ENCODE measurements at regions not wholly inside any gene's neighbourhood (a gene's known extent, or its start where the extent isn't known, plus 50 kb on each side); places are given as distances from the start of the nearest gene placed in this dataset.
"Not testable (repeated sequence)": the region's sequence is repeated elsewhere in the genome, so short reads cannot be mapped to it uniquely, and the experiment has no call there.

DNA sequence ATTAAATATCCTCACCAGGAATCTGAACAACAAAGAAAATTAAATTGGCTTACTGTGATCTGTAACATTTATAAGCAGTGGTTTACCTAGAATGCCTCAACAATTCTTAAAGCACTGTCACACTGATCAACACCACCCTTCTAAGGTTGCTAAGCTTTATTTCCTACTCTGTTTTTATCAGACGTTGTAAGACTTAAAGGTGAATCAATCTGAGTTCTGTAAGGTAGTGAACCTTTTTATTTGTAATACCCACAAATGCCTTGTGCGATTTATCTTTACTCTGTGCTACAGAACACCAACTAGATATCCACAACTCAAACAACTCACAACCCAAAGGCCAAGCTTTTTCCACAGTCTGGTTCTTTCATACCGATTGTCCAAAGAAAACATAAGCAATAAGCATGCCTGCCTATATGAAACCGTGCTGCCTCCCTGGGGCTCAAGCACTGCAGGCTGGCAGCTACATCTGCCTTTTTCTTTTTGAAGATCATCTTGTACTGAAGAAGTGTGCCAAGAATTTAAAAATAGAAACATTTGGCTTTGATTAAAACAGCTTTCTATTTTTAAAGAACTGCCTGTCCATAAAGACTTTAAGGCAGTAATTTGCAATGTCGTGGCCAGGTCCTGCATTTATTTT, 490.7 kb downstream of the NUP35 start:
- no peak for DNase-seq (ENCODE audit: low read depth)

DNA sequence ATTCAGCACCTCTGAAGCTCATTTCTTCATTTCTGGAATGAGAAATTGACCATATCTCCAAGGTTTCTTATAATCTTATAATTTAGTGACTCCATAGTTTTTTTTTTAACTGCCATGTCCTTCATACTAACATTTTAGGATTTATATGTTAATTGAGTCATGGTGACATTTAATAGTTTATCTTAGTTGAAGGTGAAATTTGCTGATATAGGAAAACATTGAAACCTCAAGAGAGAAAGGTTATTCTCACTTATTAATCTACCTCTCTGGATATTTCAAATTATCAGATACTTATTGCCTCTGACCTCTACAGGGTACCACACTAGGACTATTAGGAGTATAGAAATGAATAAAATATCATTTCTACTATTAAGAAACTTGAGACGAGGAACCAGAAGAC, 499.0 kb downstream of the NUP35 start:
- no peak for DNase-seq (ENCODE audit: low read depth)

DNA sequence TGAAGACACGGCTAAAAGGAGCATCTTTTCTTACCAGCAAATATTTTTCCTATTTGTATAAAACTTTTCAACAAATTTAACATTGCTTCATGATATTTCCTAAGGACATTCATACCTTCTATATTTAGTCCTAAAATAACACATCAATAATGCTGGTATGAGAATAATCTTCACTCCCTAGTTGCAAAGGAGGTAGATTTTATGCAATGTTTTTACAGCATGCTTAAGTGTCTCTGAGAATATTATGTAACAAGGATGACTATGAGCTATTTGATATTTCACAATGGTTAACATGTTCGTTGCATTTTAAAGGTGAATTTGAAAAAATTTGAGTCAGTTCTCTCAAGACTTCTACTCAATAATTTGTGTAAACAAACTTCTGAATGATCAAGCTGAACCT, 506.7 kb downstream of the NUP35 start:
- DNase-seq (ENCODE audit: low read depth), result no peak

DNA sequence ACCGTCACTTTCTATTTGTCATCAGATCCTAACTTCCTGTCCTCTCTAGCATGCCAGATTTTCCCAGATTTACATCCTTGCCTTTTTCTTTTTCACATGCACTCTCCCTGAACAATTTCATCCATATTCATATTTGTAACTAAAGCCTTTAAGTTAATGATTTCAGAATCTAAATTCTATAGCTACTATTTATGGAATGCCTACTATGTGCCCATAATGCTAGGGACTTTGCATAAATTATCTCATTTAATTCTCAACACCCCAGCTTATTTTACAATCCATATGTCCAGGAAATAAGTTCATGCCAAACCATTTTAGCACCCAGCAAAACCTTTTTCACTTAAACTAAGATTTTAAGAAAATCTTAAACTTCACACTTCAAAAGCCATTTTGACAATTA, 531.9 kb downstream of the NUP35 start:
- DNase-seq (ENCODE audit: low read depth), result no peak

DNA sequence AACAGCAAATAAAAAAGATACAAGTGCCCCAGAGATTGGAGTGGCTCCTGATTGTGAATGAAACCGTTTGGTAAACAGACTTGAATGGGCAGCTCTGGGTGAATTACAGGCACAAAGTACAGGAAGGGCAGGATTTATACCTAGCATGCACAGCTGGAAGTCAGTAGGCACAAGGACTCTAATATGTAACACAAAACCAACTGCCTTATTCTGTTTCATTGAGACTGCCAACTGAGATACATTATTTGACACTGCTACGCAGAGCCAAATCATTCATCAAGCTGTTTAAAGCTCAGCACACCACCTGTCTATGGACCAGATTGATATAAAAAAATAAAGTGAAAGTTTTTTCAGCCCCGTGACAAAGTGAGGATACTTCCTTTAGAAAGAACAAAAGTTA, 541.2 kb downstream of the NUP35 start:
- DNase-seq (ENCODE audit: low read depth), result no peak

DNA sequence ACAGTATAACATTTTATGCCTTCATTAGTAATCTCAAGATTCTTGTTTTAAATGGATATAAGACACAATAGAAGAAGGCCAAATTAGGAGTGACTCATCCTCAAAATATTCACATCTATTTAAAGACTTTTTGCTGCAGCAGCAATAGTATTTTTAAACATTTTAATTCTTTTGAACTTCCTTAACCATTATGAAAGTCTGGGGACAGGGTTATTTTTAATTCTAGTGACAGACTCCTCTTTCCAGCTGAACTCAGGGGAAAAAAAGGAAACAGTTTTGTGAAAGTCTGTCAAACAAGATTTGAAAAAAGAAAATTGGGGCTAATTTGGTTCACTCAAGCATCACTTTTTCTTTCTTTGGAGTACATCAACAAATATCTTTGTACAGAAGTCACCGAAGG, 541.8 kb downstream of the NUP35 start:
- DNase-seq (ENCODE audit: low read depth), result no peak

DNA sequence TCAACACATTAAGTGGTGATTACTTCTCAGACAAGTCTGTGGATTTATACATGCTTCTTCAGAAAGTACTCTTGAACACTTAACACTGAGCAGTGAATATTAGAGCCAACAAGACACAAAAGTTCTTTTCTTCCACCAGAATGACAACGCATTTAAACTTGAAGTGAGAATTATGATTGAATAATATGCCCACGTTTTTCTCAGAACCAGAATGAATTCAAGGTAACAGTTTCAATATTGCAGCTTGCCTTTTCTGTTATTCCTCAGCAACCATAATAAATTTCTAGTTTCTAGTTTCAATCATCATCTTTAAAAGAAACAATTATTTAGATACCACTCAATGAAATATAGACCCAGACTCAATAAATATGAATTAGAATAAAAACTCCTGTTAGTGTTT, 547.0 kb downstream of the NUP35 start:
- no peak for DNase-seq (ENCODE audit: low read depth)

DNA sequence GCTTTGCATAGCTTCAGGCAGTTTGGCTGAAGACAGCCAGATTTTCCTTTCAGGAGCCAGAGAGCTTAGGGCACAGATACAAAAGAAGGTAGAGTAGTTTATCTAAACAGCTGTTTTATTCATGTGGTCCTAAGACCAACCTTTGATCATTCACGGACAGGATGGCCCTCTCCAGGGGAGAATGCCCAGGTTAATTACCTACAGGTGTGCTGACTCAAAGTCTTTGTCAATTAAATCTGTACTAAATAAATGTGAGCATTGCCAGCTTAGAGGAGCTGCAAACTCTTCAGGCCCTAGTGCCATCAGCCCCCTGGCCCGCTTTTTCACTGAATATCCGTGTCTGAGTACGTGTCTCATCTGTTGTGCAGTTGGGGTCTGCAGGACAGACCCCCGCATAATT, 554.7 kb downstream of the NUP35 start:
- no peak for DNase-seq (ENCODE audit: low read depth)

DNA sequence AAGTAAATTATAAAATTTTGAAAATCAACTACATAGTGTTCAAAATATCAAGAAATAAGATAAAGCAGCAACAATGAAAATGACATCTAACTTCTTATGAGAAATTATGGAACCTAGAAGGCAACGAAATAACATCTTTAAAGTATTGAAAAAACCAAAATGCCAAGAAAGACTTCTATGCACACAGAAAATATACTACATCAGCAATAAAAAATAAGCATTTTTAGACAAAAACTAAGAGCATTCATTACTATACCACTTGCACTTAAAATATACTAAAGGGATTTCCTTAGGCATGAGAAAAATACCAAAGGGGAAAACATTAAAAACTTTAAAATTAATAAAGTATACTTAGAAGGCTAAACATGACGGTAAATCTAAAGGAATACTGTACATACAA, 556.3 kb downstream of the NUP35 start:
- no peak for DNase-seq (ENCODE audit: low read depth)

DNA sequence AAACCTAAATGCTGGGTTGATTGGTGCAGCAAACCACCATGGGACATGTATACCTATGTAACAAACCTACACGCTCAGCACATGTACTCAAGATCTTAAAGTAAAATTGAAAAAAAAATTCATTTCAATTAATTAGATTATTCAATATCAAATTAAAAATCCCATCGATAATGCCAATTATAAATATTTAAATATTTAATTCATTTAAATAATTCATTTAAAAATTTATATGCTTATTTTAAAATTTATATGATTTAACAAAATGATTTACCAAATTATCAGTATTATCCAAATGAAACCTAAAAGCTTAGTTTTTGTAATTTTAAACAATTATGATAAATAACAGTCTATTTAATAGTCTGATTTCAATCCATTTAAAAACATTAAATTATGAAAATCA, 560.4 kb downstream of the NUP35 start:
- no peak for DNase-seq (ENCODE audit: low read depth)

DNA sequence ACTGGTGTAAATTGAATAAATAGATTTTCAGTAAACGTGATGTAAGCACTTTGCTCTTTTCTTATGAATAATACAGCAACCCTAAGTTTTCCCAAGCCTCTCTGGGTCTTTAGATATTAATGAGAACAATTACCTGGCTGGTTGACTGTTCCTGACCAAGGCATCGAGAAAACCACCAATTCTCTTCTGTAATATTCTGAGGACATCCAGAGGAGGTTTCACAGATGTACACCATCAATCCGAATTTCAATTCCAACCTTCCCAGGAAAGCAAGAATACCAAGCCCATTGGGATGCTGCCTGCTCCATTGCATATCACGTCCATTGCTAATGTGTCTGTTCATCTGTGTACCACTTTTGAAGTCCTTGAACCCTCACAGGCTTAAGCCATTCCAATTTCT, 571.8 kb downstream of the NUP35 start:
- DNase-seq (ENCODE audit: low read depth), result no peak

DNA sequence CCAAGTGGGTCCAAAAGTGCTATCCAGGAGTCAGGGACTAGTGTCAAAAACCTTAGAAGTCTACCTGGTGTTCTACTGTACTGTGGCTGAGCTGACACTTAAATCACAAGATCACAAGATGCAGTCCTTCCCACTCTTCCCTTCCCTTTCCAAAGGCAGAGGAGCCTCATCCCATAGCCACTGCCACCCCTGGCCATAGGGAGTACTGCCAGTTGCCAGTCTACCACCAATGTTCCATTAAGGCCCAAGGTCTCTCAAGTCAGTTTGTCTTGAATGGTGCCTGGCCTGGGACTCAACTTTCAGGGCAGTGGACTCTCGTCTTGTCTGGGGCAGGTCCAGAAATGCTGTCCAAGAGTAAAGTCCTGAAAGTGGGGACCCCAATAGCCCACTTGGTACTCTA, 585.6 kb downstream of the NUP35 start:
- DNase-seq (ENCODE audit: low read depth), result no peak

DNA sequence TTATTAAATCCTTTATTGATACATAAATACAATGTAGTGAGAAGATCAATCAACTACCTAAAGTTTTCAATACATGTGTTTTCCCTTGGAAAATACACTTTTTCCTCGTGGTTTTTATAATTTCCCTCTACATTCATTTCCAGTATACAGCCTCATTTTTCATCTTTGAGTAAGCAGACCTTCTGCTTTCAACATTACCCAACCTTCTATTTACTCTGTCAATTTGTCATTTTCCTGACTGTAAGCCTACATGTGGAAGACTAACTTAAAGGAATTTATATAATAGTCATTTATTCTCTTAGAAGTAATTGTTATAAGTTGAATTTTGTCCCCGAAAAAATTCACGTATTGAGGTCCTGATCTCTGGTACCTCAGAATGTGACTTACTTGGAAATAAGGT, 594.0 kb downstream of the NUP35 start:
- no peak for DNase-seq (ENCODE audit: low read depth)

DNA sequence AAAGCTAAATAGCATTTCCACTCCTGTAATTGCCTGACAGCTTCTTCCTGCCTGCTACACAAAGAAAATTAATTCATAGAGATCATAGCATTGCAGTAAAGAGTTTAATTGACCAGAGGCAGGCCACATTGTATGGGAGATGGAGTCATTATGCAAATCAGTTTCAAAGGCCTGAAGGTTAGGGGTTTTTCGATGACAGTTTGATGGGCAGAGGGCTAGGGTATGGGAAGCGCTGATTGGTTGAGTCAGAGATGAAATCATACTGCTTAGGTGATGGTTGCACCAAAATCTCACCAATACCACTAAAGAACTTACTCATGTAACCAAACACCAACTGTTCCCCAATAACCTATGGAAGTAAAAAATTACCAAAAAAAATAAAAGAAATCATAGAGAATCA, 599.0 kb downstream of the NUP35 start:
- DNase-seq (ENCODE audit: low read depth), result no peak

DNA sequence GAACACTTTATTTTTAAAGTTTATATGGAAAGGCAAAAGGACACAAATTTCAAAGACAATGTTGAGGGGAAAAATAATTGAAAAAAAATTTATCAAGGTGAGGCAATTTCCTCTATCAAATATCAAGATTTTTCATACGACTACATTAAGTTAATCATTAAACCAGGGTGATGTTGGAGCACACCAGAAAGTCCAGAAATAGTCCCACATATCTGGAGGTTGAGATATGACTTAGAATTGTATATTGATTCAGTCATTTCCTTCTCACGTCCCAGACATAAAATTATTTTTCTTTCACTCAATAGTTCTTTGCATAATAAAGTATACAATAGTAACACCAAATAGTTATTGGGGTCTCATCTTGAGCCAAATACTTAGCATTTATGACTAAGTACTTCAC, 605.1 kb downstream of the NUP35 start:
- DNase-seq (ENCODE audit: low read depth), result no peak

DNA sequence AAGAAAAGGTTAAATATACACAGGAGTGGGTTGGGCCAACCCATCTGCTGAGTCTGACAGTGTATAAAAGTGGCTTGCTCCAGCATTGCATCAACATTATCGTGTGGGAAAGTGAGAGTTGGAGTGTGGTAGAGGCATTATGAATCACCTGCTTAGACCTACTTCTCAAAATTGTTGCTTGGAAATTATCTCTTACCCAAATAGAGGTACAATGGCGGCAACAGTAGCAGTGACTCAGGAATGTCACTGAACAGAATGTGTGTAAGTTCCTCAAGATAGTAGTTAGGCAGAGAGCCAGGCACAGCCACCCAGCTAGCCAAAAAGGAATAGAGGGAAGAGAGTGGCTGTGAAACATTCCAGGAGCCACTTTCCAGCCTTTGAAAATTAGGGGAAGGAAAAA, 616.0 kb downstream of the NUP35 start:
- DNase-seq (ENCODE audit: low read depth), result no peak

DNA sequence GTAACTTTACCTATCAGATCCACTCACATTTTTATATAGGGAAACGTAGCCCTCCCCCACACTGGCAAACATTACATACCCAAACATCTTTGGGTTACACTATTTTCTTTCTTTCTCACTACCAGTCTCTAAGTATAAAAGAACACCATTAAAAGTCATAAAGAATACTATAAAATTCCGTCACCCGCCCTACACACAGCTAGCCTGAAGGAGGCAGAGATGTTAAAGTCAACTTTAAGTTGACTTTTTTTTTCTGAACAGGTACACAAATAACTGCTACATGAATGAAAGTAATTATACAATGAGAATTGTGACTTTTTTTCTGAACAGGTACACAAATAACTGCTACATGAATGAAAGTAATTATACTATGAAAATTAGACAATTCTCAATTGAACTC, 628.3 kb downstream of the NUP35 start:
- no peak for DNase-seq (ENCODE audit: low read depth)

DNA sequence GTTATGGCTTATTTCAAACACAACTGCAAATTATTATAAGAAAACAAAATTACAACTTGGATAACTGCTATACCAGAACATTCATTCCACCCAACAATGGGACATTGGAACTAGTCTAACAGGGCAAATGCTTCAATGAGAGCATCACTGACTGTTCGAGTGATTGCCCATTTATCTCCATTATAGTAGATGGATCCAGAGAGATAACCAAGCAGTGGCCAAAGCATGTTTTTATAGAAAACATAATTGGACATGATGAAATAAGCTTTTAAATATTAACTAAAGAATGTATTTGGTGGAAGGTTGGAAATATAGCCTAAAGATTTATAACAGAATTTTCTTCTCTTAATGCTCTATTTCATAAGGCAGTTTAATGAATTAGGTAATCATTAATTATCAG, 634.8 kb downstream of the NUP35 start:
- DNase-seq (ENCODE audit: low read depth), result no peak

DNA sequence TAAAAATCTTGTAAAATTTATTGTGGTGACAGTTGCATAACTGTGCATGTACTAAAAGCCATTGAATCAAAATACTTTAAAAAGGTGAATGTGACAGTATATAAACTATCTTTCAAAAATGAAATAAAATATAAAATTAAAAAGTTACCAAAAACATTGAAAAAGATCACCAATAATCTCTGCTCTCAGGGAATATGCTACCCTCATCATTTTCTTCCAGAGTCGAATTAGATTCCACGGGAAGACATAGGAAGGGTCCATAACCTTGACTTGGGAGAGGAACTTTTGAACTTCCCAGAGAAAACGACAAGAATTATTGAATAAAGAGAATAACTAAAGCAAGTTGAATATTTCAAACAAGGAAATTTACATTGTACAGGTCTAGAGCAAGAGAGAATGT, 649.5 kb downstream of the NUP35 start:
- no peak for DNase-seq (ENCODE audit: low read depth)

DNA sequence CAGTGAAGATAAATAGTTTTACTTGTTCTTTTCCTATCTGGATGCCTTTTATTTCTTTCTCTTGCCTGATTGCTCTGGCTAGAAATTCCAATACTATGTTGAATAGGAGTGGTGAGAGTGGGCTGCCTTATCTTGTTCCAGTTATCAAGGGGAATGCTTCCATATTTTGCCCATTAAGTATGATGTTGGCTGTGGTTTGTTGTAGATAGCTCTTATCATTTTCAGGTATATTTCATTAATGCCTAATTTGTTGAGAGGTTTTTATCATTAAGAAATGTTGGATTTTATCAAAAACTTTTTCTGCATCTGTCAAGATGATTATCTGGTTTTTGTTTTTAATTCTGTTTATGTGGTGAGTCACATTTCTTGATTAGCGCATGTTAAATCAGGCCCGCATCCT, 655.8 kb downstream of the NUP35 start:
- no peak for DNase-seq (ENCODE audit: low read depth)

DNA sequence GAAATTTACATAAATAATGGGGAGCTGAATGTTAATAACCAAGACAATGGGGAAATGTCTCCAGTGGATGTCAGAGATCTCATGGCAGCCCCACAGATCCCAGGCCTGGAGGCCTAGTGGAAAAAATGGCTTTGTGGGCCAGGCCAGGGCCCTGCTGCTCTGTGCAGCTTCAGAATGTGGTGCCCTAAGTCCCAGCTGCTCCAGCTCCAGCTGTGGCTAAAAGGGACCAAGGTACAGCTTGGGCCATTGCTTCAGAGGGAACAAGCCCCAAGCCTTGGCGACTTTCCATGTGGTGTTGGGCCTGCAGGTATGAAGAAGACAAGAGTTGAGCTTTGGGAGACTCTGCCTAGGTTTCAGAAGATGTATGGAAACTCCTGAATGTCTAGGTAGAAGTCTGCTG, 658.2 kb downstream of the NUP35 start:
- no peak for DNase-seq (ENCODE audit: low read depth)

DNA sequence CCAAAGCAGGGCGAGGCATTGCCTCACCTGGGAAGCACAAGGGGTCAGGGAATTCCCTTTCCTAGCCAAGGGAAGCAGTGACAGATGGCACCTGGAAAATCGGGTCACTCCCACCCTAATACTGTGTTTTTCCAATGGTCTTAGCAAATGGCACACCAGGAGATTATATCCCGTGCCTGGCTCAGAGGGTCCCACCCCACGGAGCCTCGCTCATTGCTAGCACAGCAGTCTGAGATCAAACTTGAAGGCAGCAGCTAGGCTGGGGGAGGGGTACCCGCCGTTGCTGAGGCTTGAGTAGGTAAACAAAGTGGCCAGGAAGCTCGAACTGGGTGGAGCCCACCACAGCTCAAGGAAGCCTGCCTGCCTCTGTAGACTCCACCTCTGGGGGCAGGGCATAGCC, 664.6 kb downstream of the NUP35 start:
- DNase-seq (ENCODE audit: low read depth), result not testable (repeated sequence)

DNA sequence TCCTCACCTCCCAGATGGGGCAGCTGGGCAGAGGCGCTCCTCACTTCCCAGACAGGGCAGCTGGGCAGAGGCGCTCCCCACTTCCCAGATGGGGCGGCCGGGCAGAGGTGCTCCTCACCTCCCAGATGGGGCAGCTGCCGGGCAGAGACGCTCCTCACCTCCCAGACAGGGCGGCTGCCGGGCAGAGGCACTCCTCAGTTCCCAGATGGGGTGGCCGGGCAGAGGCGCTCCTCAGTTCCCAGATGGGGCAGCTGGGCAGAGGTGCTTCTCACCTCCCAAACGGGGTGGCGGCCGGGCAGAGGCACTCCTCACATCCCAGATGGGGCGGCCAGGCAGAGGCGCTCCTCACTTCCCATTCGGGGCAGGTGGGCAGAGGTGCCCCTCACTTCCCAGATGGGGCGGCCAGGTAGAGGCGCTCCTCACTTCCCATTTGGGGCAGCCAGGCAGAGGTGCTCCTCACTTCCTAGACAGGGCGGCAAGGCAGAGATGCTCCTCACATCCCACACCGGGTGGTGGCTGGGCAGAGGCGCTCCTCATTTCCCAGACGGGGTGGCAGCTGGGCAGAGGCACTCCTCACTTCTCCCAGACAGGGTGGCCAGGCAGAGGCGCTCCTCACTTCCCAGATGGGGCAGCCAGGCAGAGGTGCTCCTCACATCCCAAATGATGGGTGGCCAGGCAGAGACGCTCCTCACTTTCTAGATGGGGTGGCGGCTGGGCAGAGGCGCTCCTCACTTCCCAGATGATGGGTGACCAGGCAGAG, 668.1 kb downstream of the NUP35 start:
- DNase-seq (ENCODE audit: low read depth), result not testable (repeated sequence)

DNA sequence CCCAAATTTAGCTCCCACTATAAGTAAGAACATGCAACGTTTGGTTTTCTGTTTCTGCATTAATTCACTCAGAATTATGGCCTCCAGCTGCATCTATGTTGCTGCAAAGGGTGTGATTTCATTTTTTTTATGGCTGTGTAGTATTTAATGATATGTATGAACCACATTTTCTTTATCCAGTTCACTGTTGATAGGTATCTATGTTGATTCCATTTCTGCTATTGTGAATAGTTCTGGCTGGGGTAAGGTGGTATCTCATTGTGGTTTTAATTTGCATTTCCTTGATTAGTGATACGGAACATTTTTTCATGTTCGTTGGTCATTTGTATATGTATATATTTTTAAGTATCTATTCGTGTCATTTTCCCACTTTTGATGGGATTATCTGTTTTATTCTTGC, 674.3 kb downstream of the NUP35 start:
- DNase-seq (ENCODE audit: low read depth), result no peak

All from Daoy (cell line).